GM12891 (cell line): ENCODE measurements at regions not wholly inside any gene's neighbourhood (a gene's known extent, or its start where the extent isn't known, plus 50 kb on each side); places are given as distances from the start of the nearest gene placed in this dataset.

Source experiments
- DNase-seq: peaks from one replicate; pipeline ENCODE4 v3.0.0; 2011; ENCODE audit warnings: low spot score; ENCODE audit not compliant: insufficient read length
- FAIRE-seq: peaks from 2 replicates; lab custom pipeline; 2011; peaks lifted over from hg19 to GRCh38; lab: Jason Lieb, UNC
- PAX5 ChIP-seq: IDR thresholded peaks from 2 replicates; pipeline ENCODE4 v1.6.1; 2011; ENCODE audit warnings: low read length, moderate library complexity, mild to moderate bottlenecking; ENCODE audit not compliant: insufficient read depth, severe bottlenecking
- POLR2A ChIP-seq: IDR thresholded peaks from 2 replicates; pipeline ENCODE4 v1.6.1; 2011; ENCODE audit warnings: low read depth, low read length, control low read depth
- POLR2AphosphoS5 ChIP-seq: IDR thresholded peaks from 2 replicates; pipeline ENCODE4 v1.6.1; 2011; ENCODE audit warnings: low read depth, low read length, control low read depth
- POU2F2 ChIP-seq: IDR thresholded peaks from 2 replicates; pipeline ENCODE4 v1.6.1; 2011; ENCODE audit warnings: low read depth, mild to moderate bottlenecking, control low read depth, low read length, moderate library complexity
- SPI1 ChIP-seq: IDR thresholded peaks from 2 replicates; pipeline ENCODE4 v1.6.1; 2011; ENCODE audit warnings: low read depth, low read length, control low read depth
- TAF1 ChIP-seq: IDR thresholded peaks from 2 replicates; pipeline ENCODE4 v1.6.1; 2011; ENCODE audit warnings: low read depth, low read length, control low read depth

- FAIRE-seq = no peak
- TF ChIP-seq POLR2AphosphoS5 (no peak), POU2F2 (no peak), SPI1 (no peak), PAX5 (no peak)
Measured at GRCh38 chr16:64240586-64240985, 881.3 kb downstream of the CDH11 start.

GRCh38 chr16:64238571-64238970 lies 883.3 kb downstream of the CDH11 start:
- no peak for DNase-seq
- TF ChIP-seq SPI1 (no peak), TAF1 (no peak), PAX5 (no peak), POLR2AphosphoS5 (no peak), POU2F2 (no peak), POLR2A (no peak)
- no peak for FAIRE-seq

More at GRCh38 chr16:64240586-64240985, 881.3 kb downstream of the CDH11 start:
- DNase-seq = no peak

GRCh38 chr16:64236316-64236715 lies 885.5 kb downstream of the CDH11 start:
- TF ChIP-seq POLR2A = no peak
- no peak for TF ChIP-seq TAF1
- no peak for TF ChIP-seq POLR2AphosphoS5
- no peak for TF ChIP-seq POU2F2
- TF ChIP-seq SPI1 = no peak
- DNase-seq (no peak), FAIRE-seq (no peak)

GRCh38 chr16:64234200-64234599 lies 887.7 kb downstream of the CDH11 start:
- FAIRE-seq (no peak), DNase-seq (no peak)
- no peak for TF ChIP-seq POLR2A
- TF ChIP-seq PAX5 = no peak
- no peak for TF ChIP-seq POU2F2
- no peak for TF ChIP-seq POLR2AphosphoS5
- TF ChIP-seq SPI1 = no peak
- TF ChIP-seq TAF1 = no peak

- TF ChIP-seq POLR2AphosphoS5 (no peak), POLR2A (no peak), TAF1 (no peak), POU2F2 (no peak), SPI1 (no peak), PAX5 (no peak)
- FAIRE-seq = no peak
- DNase-seq = no peak
Measured at GRCh38 chr16:64225696-64226095, 896.2 kb downstream of the CDH11 start.

GRCh38 chr16:64225036-64225435 lies 896.8 kb downstream of the CDH11 start:
- DNase-seq (no peak), FAIRE-seq (no peak)
- no peak for TF ChIP-seq POU2F2
- TF ChIP-seq SPI1 = no peak
- TF ChIP-seq TAF1 = no peak
- no peak for TF ChIP-seq PAX5
- TF ChIP-seq POLR2AphosphoS5 = no peak
- TF ChIP-seq POLR2A = no peak

GRCh38 chr16:64217789-64218535 lies 903.9 kb downstream of the CDH11 start:
- FAIRE-seq (no peak), DNase-seq (no peak)
- TF ChIP-seq TAF1 = no peak

- no peak for TF ChIP-seq POU2F2
- TF ChIP-seq POLR2A = no peak
- TF ChIP-seq TAF1 = no peak
- no peak for TF ChIP-seq PAX5
- TF ChIP-seq POLR2AphosphoS5 = no peak
- no peak for TF ChIP-seq SPI1
- DNase-seq (no peak), FAIRE-seq (no peak)
Measured at GRCh38 chr16:64215730-64216129, 906.1 kb downstream of the CDH11 start.

- FAIRE-seq = no peak
Measured at GRCh38 chr16:64211331-64211730, 910.5 kb downstream of the CDH11 start.

GRCh38 chr16:64206862-64207261 lies 915.0 kb downstream of the CDH11 start:
- no peak for DNase-seq
- TF ChIP-seq POLR2A = no peak
- no peak for TF ChIP-seq TAF1
- TF ChIP-seq POLR2AphosphoS5 = no peak
- TF ChIP-seq PAX5 = no peak
- no peak for TF ChIP-seq SPI1
- TF ChIP-seq POU2F2 = no peak
- no peak for FAIRE-seq

More at GRCh38 chr16:64211331-64211730, 910.5 kb downstream of the CDH11 start:
- no peak for TF ChIP-seq TAF1
- no peak for TF ChIP-seq POLR2AphosphoS5
- no peak for TF ChIP-seq SPI1
- TF ChIP-seq POLR2A = no peak
- TF ChIP-seq POU2F2 = no peak
- no peak for TF ChIP-seq PAX5
- no peak for DNase-seq
